Thyroid gland (tissue), 4 donors: ENCODE measurements at regions not wholly inside any gene's neighbourhood (a gene's known extent, or its start where the extent isn't known, plus 50 kb on each side); places are given as distances from the start of the nearest gene placed in this dataset.
A peak's percentile ranks its signal among the peaks of the same experiment; 100 is the strongest.

Experiments
- DNase-seq, 2 donors: peaks; one replicate each; pipeline ENCODE4 v3.0.0-alpha.2; 2019
- H3K27ac ChIP-seq, 3 donors: fragments of 200-600 bp; sonication (generic); 1 replicate in 2 of 3; 2 replicates in 1 of 3; pipeline ENCODE4 v1.5.1; 2016 to 2019; ENCODE audit warnings: mild to moderate bottlenecking in 1 of 3, moderate library complexity in 1 of 3
- H3K27me3 ChIP-seq: fragments of 200-600 bp; sonication (generic); one replicate; pipeline ENCODE4 v1.5.1; 2019
- H3K36me3 ChIP-seq, 2 donors: fragments of 200-600 bp; sonication (generic); one replicate each; pipeline ENCODE4 v1.5.1; 2016 to 2019
- H3K4me1 ChIP-seq, 2 donors: fragments of 200-600 bp; sonication (generic); one replicate each; pipeline ENCODE4 v1.5.1; 2017 to 2019
- H3K4me3 ChIP-seq, 3 donors: fragments of 200-600 bp; sonication (generic); replicated peaks in 1 of 3; 1 replicate in 2 of 3; 2 replicates in 1 of 3; pipeline ENCODE4 v1.5.1; 2016; ENCODE audit warnings: mild to moderate bottlenecking in 1 of 3
- H3K9me3 ChIP-seq: fragments of 200-600 bp; sonication (generic); one replicate; pipeline ENCODE4 v1.5.1; 2017
- CTCF ChIP-seq, 6 experiments: fragments of 200-600 bp in 3 of 6; fragments of 450-650 bp in 3 of 6; sonication (generic) in 3 of 6; IDR thresholded peaks; one replicate each; pipeline ENCODE4 v1.5.1; 2016 to 2019; ENCODE audit warnings: antibody characterized with exemption in 6 of 6, mild to moderate bottlenecking in 2 of 6, inconsistent platforms in 1 of 6, moderate library complexity in 1 of 6
- POLR2A ChIP-seq, 2 donors: fragments of 450-650 bp; IDR thresholded peaks; one replicate each; pipeline ENCODE4 v1.6.1; 2017; ENCODE audit warnings: antibody characterized with exemption in 2 of 2, mild to moderate bottlenecking in 2 of 2, moderate library complexity in 1 of 2
- WGBS, 2 donors: methylation state at CpG; one replicate each; pipeline ENCODE4 v1.1.5; 2017; 5-methylcytosine and 5-hydroxymethylcytosine counted together
- intact Hi-C: fragments of 100-400 bp; cut with DNase I; formaldehyde crosslinking; loops from one replicate; pipeline ENCODE4 v1.15.1; 2023

- Histone ChIP-seq H3K36me3 (no peaks in the 10 kb centered on the region), H3K4me1 (peaks cover 6 to 23% of the 10 kb centered on the region in 2 donors), H3K4me3 (no peak overlapping the region), H3K27me3 (no peaks in the 10 kb centered on the region), H3K9me3 (no peaks in the 10 kb centered on the region), H3K27ac (no peak overlapping the region)
- TF ChIP-seq POLR2A (IDR thresholded peaks at IDR 0.05) (no peak), CTCF (IDR thresholded peaks at IDR 0.05) (no peak)
- 76 to 94% methylated on average over 3 of the region's 3 CpGs for WGBS, 2 donors
- intact Hi-C loops: no loop called here
- no peak for DNase-seq
These were observed 165.1 kb downstream of the RPIA start for GRCh38 chr2:88856409-88857135.

- no peaks in the 10 kb centered on the region for H3K36me3 ChIP-seq
- no peak overlapping the region for H3K4me3 ChIP-seq
- H3K4me1 ChIP-seq: peaks cover 6 to 23% of the 10 kb centered on the region in 2 donors
- intact Hi-C loops: no loop called here
- H3K27ac ChIP-seq: no peak overlapping the region
- WGBS, 2 donors: 93 to 96% methylated on average over 9 of the region's 9 CpGs
- no peaks in the 10 kb centered on the region for H3K27me3 ChIP-seq
- DNase-seq: no peak
- TF ChIP-seq CTCF (IDR thresholded peaks at IDR 0.05) (no peak), POLR2A (IDR thresholded peaks at IDR 0.05) (no peak)
- no peaks in the 10 kb centered on the region for H3K9me3 ChIP-seq
These were observed 165.8 kb downstream of the RPIA start for GRCh38 chr2:88857274-88857741.

- intact Hi-C loops: no loop called here
- WGBS, 2 donors: 56 to 80% methylated on average over 7 of the region's 7 CpGs
- no peaks in the 10 kb centered on the region for H3K9me3 ChIP-seq
- H3K4me3 ChIP-seq: no peak overlapping the region
- no peaks in the 10 kb centered on the region for H3K27me3 ChIP-seq
- no peak overlapping the region for H3K27ac ChIP-seq
- DNase-seq: peak in 1 of 2 donors; percentile 9
- H3K36me3 ChIP-seq: no peaks in the 10 kb centered on the region
- H3K4me1 ChIP-seq: peaks cover 6 to 20% of the 10 kb centered on the region in 2 donors
- no peak for TF ChIP-seq POLR2A (IDR thresholded peaks at IDR 0.05)
- no peak for TF ChIP-seq CTCF (IDR thresholded peaks at IDR 0.05)
These were observed 166.5 kb downstream of the RPIA start for GRCh38 chr2:88857951-88858411.

GRCh38 chr2:88859461-88859860 lies 168.0 kb downstream of the RPIA start:
- TF ChIP-seq CTCF (IDR thresholded peaks at IDR 0.05) (no peak), POLR2A (IDR thresholded peaks at IDR 0.05) (no peak)
- intact Hi-C loops: no loop called here
- Histone ChIP-seq H3K36me3 (no peaks in the 10 kb centered on the region), H3K9me3 (no peaks in the 10 kb centered on the region), H3K4me1 (peaks cover 6 to 11% of the 10 kb centered on the region in 2 donors), H3K4me3 (no peak overlapping the region), H3K27me3 (no peaks in the 10 kb centered on the region), H3K27ac (no peak overlapping the region)
- DNase-seq: no peak
- WGBS, 2 donors: 92 to 93% methylated on average over 16 of the region's 16 CpGs

GRCh38 chr2:88860421-88861075 lies 169.1 kb downstream of the RPIA start:
- Histone ChIP-seq H3K9me3 (no peaks in the 10 kb centered on the region), H3K4me3 (no peak overlapping the region), H3K27ac (no peak overlapping the region), H3K27me3 (no peaks in the 10 kb centered on the region), H3K4me1 (peaks cover 6 to 10% of the 10 kb centered on the region in 2 donors), H3K36me3 (no peaks in the 10 kb centered on the region)
- TF ChIP-seq POLR2A (IDR thresholded peaks at IDR 0.05) (no peak), CTCF (IDR thresholded peaks at IDR 0.05) (no peak)
- 96 to 98% methylated on average over 11 of the region's 11 CpGs for WGBS, 2 donors
- no peak for DNase-seq
- intact Hi-C loops: no loop called here
